Neural progenitor cell (in vitro differentiated cells): ENCODE measurements at regions not wholly inside any gene's neighbourhood (a gene's known extent, or its start where the extent isn't known, plus 50 kb on each side); places are given as distances from the start of the nearest gene placed in this dataset.

Source experiments
- CTCF ChIP-seq: fragments of 200-600 bp; sonication (generic); IDR thresholded peaks from 2 replicates; pipeline ENCODE4 v1.5.1; 2017; ENCODE audit warnings: antibody characterized with exemption, mild to moderate bottlenecking
- EZH2 ChIP-seq: fragments of 200-600 bp; sonication (generic); IDR thresholded peaks from 2 replicates; pipeline ENCODE4 v1.6.1; 2017; ENCODE audit warnings: antibody characterized with exemption, mild to moderate bottlenecking, moderate library complexity
- EZH2phosphoT487 ChIP-seq: fragments of 200-600 bp; sonication (generic); IDR thresholded peaks from 2 replicates; pipeline ENCODE4 v1.6.1; 2017; ENCODE audit warnings: antibody characterized with exemption

- TF ChIP-seq CTCF = no peak
- TF ChIP-seq EZH2 = no peak
- TF ChIP-seq EZH2phosphoT487 = no peak
These were observed 1254.2 kb upstream of the SLC10A2 start for GRCh38 chr13:104320446-104320845.
